ENCODE measurements at regions not wholly inside any gene's neighbourhood (a gene's known extent, or its start where the extent isn't known, plus 50 kb on each side); places are given as distances from the start of the nearest gene placed in this dataset.

DNA sequence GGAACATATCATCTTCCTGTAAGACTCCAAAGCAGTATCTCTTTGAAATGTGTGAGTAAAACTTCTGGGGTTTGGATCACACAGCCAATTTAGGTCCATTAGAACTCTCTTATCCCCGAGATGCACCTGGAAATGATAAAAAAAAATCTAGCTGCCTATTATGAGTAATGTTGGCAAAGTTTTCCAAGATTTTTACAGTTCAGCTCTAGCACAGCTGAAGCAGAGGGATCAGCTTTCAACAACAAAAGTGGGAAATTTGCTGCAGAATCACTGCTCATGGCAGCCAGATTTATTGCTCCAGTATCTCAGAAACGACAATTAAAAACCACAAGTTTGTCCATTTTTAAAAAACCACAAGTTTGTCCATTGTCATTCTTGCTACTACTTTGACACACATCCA lies 292.2 kb downstream of the IRX2 start:
- intact Hi-C loops (cut with micrococcal nuclease), result no loop called here
- ChIA-PET POLR2A (no interaction called here), CTCF (no interaction called here)
- FAIRE-seq (no peak), DNase-seq (ENCODE audit: low read depth, low spot score) (no peak)
- no TSS peak for BruUV-seq (replicated peaks)
- TF ChIP-seq POLR2A (IDR thresholded peaks at IDR 0.05; ENCODE audit: low read depth, low read length), result no peak
- TF ChIP-seq, protein P1, sequence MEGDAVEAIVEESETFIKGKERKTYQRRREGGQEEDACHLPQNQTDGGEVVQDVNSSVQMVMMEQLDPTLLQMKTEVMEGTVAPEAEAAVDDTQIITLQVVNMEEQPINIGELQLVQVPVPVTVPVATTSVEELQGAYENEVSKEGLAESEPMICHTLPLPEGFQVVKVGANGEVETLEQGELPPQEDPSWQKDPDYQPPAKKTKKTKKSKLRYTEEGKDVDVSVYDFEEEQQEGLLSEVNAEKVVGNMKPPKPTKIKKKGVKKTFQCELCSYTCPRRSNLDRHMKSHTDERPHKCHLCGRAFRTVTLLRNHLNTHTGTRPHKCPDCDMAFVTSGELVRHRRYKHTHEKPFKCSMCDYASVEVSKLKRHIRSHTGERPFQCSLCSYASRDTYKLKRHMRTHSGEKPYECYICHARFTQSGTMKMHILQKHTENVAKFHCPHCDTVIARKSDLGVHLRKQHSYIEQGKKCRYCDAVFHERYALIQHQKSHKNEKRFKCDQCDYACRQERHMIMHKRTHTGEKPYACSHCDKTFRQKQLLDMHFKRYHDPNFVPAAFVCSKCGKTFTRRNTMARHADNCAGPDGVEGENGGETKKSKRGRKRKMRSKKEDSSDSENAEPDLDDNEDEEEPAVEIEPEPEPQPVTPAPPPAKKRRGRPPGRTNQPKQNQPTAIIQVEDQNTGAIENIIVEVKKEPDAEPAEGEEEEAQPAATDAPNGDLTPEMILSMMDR (IDR thresholded peaks at IDR 0.05; ENCODE audit: extremely low read depth in 1 of 2, insufficient read depth in 1 of 2, low read depth in 1 of 2, low read length in 2 of 2), result no peak
- TF ChIP-seq POLR2AphosphoS5 (IDR thresholded peaks at IDR 0.05; ENCODE audit: insufficient read depth, low read depth, low read length), result no peak
- no peak for TF ChIP-seq EZH2 (IDR thresholded peaks at IDR 0.05; ENCODE audit: borderline replicate concordance, low read depth, low read length, severe bottlenecking)
- TF ChIP-seq FOS (IDR thresholded peaks at IDR 0.05; ENCODE audit: borderline replicate concordance, insufficient read depth, low read length), result no peak
- TF ChIP-seq JUN (IDR thresholded peaks at IDR 0.05; ENCODE audit: borderline replicate concordance, insufficient read depth, insufficient read length, low read depth), result no peak
- no peak for TF ChIP-seq GATA2 (IDR thresholded peaks at IDR 0.05; ENCODE audit: insufficient read depth, insufficient read length, low read depth, low read length)
- no peak overlapping the region for H3K4me2 ChIP-seq (ENCODE audit: insufficient read depth, low read length)
- H3K9me3 ChIP-seq (replicated peaks; ENCODE audit: control insufficient read depth, insufficient read depth, low read length), result peaks cover 4% of the 10 kb centered on the region
- H3K79me2 ChIP-seq (ENCODE audit: control insufficient read depth, insufficient read depth, low read length), result no peaks in the 10 kb centered on the region
- no peak overlapping the region for H3K9ac ChIP-seq (replicated peaks; ENCODE audit: extremely low read depth, insufficient read depth, low read length)
- no peaks in the 10 kb centered on the region for H3K36me3 ChIP-seq (ENCODE audit: control insufficient read depth in 2 of 2, extremely low read depth in 1 of 2, insufficient read depth in 2 of 2, low read length in 2 of 2)
- no peaks in the 10 kb centered on the region for H4K20me1 ChIP-seq (replicated peaks; ENCODE audit: control insufficient read depth, extremely low read depth, insufficient read depth, low read length)
- H3K27ac ChIP-seq (ENCODE audit: insufficient read depth, low read depth, low read length), result no peak overlapping the region
- no peaks in the 10 kb centered on the region for H3K4me1 ChIP-seq (ENCODE audit: control insufficient read depth, extremely low read depth, insufficient read depth, low read length)
- H3K9me1 ChIP-seq (replicated peaks; ENCODE audit: control insufficient read depth, extremely low read depth, insufficient read depth, low read length), result no peaks in the 10 kb centered on the region
- no peak overlapping the region for H2AFZ ChIP-seq (ENCODE audit: low read depth, low read length)
- dilution Hi-C loops (cut with MboI; ENCODE audit: extremely low pct_ligation_motif_present, low sequenced_read_pairs), result no loop called here
- H3K27me3 ChIP-seq (ENCODE audit: control insufficient read depth in 2 of 2, insufficient read depth in 2 of 2, low read length in 2 of 2), result no peaks in the 10 kb centered on the region
- H3K4me3 ChIP-seq (replicated peaks in 1 of 3; ENCODE audit: insufficient read depth in 1 of 3, low read depth in 1 of 3, low read length in 3 of 3), result no peak overlapping the region

DNA sequence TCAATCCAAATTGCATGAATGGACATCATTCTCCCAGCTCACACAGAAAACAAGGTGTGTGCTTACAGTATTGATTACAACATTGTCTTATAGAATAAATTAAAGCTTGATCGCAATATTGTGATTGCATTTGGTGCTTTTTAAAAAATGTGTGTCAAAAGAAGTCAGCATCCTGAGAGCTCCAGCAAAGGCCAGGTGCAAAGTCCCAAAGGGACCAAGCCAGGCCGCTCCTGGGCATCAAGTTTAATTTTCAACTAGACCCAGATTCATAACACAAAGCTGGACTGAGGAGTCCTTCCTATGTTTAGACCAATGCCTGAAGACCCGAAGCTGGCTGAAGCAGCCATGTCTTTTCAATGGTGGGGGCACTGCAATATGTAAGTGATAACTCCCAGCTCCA lies 295.6 kb downstream of the IRX2 start:
- ChIA-PET CTCF (no interaction called here), POLR2A (no interaction called here)
- no peak overlapping the region for H3K9ac ChIP-seq (replicated peaks; ENCODE audit: extremely low read depth, insufficient read depth, low read length)
- H3K27me3 ChIP-seq (ENCODE audit: control insufficient read depth in 2 of 2, insufficient read depth in 2 of 2, low read length in 2 of 2), result no peaks in the 10 kb centered on the region
- no TSS peak for BruUV-seq (replicated peaks)
- no peak overlapping the region for H3K4me2 ChIP-seq (ENCODE audit: insufficient read depth, low read length)
- no peak overlapping the region for H2AFZ ChIP-seq (ENCODE audit: low read depth, low read length)
- no peak overlapping the region for H3K27ac ChIP-seq (ENCODE audit: insufficient read depth, low read depth, low read length)
- TF ChIP-seq EZH2 (IDR thresholded peaks at IDR 0.05; ENCODE audit: borderline replicate concordance, low read depth, low read length, severe bottlenecking) (no peak), POLR2A (IDR thresholded peaks at IDR 0.05; ENCODE audit: low read depth, low read length) (no peak), JUN (IDR thresholded peaks at IDR 0.05; ENCODE audit: borderline replicate concordance, insufficient read depth, insufficient read length, low read depth) (no peak)
- dilution Hi-C loops (cut with MboI; ENCODE audit: extremely low pct_ligation_motif_present, low sequenced_read_pairs) (no loop called here), intact Hi-C loops (cut with micrococcal nuclease) (no loop called here)
- no peaks in the 10 kb centered on the region for H3K79me2 ChIP-seq (ENCODE audit: control insufficient read depth, insufficient read depth, low read length)
- H3K9me1 ChIP-seq (replicated peaks; ENCODE audit: control insufficient read depth, extremely low read depth, insufficient read depth, low read length), result no peaks in the 10 kb centered on the region
- H3K36me3 ChIP-seq (ENCODE audit: control insufficient read depth in 2 of 2, extremely low read depth in 1 of 2, insufficient read depth in 2 of 2, low read length in 2 of 2), result no peaks in the 10 kb centered on the region
- no peaks in the 10 kb centered on the region for H3K9me3 ChIP-seq (replicated peaks; ENCODE audit: control insufficient read depth, insufficient read depth, low read length)
- H4K20me1 ChIP-seq (replicated peaks; ENCODE audit: control insufficient read depth, extremely low read depth, insufficient read depth, low read length), result no peaks in the 10 kb centered on the region
- no peak overlapping the region for H3K4me3 ChIP-seq (replicated peaks in 1 of 3; ENCODE audit: insufficient read depth in 1 of 3, low read depth in 1 of 3, low read length in 3 of 3)
- DNase-seq (ENCODE audit: low read depth, low spot score), result no peak
- FAIRE-seq, result no peak
- H3K4me1 ChIP-seq (ENCODE audit: control insufficient read depth, extremely low read depth, insufficient read depth, low read length), result no peaks in the 10 kb centered on the region

Data from endothelial cell of umbilical vein (primary cell).